ENCODE measurements at regions not wholly inside any gene's neighbourhood (a gene's known extent, or its start where the extent isn't known, plus 50 kb on each side); places are given as distances from the start of the nearest gene placed in this dataset.

DNA sequence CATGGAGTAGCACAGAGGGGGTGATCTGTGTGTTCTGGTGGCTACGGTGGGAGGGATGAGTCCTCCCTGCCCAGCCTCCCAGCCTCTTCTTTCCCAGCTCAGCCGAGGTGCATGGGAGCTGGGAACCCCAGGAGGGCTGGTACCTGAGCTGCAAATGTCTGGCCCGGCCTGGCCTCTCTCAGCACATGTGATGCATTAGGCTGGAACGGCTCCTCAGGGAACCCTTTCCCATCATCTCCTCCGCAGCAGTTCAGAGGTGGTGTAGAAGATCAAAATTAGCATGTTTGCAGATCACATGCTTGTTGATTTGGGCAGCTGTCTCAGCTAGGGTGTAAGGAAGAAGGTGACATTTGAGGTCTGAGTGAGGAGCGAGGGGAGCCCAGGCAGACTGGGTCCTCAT is 126.6 kb downstream of the EMX2 start:
- in situ Hi-C loops (cut with HindIII; ENCODE audit: low sequenced_read_pairs): no loop called here

DNA sequence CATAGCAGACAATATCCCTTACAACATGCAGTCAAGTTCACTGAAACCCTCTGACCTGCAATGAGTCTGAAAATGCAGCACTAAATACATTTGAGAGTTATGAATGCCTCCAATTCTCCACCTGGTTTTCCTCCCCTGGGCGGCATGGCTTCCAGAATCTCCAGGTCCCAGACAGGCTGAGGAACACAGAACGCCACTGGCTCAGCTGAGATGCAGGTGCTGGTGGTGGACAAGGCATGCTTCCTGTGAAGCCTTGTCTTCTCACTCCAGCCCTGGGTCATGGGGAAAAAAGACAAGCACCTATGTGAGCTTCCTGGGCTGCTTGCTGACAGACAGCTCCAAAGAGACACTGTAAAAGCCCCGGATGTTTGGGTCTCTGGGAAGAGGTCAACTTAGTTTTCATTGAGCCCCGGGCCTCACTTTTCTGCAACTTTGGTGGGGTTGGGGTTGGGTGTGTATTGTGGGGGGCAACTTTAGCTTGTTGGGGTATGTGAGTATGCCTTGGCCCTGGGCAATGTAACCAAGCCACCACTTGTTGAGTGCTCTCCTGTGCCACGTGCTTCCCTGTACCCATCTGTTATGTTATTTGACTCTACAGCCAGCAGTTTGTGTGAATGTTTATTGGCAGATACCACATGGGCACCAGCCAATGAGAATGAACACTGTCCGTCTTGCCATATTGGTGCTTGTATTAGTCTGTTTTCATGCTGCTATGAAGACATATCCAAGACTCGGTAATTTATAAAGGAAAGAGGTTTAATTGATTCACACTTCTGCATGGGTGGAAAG is 127.8 kb downstream of the EMX2 start:
- in situ Hi-C loops (cut with HindIII; ENCODE audit: low sequenced_read_pairs): no loop called here

DNA sequence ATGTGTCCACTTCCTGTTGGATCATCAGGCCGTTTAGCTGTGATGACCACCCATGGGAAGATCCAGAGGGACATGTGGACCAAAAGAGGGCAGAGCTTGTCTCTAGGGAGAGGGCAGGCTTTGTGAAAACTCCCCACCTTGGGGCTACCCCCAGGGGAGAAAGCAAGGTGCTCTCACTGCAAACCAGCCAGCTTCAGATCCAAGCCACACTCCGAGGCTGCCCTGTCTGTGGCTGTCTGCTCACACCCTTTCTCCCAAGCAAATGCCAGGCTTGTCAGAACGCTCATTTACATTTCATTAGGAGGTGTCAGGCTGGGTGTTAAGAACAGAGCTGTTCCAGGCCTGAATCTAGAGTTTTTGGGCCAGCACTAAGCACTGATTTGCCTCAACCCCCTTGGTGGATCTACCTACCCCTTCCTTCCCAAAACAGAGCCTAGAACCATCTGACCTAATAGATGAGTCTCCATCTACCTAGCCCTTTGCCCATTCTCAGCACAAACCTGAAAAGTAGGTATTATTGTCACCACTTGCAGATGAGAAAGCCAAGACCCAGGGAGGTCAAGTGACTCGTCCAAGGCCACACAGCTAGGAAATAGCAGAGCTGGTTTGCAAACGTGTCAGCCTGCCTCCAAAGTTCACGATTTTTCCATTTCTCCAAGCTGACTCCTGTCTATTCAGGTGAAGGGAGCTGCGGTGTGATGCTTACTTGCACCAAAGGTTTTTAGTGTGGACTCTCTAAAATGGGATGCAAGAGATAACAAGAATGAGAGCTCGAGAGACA is 130.9 kb downstream of the EMX2 start:
- in situ Hi-C loops (cut with HindIII; ENCODE audit: low sequenced_read_pairs): no loop called here

DNA sequence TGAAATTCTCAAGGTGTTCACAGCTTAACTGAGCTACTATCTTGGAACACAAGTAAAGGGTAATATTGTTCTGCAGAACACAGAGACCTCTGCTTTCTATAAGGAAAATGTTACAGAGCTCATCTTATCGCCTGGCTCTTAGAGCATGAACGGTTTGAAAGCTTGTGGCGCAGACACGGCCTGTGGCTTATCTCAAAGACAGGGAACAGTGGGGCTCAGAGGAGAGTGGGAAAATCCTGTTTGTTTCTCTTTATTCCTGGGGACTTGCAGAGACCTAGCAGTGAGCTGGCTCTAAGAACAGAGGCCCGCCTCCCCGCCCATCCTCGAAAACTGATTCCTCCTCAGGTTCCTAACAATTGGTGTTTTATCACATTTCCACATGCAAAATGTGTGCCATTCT is 131.7 kb downstream of the EMX2 start:
- in situ Hi-C loops (cut with HindIII; ENCODE audit: low sequenced_read_pairs): no loop called here

DNA sequence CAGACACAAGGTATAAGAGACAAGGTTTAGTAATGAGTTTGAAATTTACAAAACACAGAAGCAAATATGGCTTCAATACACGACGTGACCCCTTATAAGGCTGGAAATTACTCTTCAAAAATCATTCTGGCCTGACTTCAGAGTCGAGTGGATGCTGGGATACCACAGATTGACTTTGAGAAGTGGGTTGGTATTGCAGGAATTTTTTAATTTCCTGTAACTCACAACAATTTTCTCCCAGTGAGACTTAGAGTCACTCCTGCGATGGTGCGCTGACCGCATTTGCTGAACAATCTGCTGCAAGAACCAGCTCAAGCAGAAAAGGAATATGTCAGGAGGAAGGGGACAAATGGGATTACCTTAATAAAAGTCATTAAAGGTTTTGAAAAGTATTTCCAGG is 132.1 kb downstream of the EMX2 start:
- in situ Hi-C loops (cut with HindIII; ENCODE audit: low sequenced_read_pairs): no loop called here

DNA sequence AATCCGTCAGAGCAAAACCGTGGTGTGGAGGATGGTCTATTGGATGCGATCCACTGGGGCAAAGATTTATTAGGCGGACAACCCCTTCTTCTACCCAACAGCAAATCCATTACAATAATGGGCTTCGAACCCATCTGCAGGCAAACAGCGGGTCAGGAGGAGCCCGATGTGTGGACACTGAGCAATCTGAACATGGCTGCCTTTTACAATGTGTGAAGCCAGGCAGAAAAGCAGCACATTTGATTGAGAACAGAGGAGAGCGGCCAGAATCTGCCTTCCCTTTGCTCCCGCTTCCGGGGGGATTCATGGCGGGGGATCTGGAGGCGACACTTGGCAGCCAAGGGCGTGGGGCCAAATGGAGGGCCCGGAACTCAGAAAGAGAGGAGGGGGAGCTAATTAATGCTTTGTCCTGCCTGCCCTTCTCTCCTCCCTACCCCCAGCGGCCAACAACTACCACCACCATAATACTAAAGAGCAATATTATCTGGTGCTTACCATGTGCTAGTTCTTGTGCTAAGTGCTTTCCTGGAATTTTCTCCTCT is 133.0 kb downstream of the EMX2 start:
- in situ Hi-C loops (cut with HindIII; ENCODE audit: low sequenced_read_pairs): no loop called here

DNA sequence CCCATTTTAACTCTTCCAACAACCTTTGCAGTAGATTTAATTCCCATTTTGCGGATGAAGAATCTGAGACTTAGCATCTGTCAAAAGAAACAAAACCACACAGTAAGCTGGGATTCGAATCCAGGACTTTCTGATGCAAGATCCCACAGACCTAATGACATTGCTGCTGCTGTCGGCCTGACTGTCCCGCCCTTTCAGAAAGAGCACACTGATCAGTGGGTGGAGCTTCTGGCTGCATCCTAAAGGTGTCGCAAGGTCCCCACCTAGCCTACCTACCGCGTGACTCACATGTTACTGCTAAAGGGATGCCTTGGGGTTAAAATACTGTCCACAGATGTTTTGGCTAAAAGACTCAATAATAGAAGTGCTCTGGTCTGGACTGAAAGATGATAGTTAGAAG is 134.7 kb downstream of the EMX2 start:
- in situ Hi-C loops (cut with HindIII; ENCODE audit: low sequenced_read_pairs): no loop called here

DNA sequence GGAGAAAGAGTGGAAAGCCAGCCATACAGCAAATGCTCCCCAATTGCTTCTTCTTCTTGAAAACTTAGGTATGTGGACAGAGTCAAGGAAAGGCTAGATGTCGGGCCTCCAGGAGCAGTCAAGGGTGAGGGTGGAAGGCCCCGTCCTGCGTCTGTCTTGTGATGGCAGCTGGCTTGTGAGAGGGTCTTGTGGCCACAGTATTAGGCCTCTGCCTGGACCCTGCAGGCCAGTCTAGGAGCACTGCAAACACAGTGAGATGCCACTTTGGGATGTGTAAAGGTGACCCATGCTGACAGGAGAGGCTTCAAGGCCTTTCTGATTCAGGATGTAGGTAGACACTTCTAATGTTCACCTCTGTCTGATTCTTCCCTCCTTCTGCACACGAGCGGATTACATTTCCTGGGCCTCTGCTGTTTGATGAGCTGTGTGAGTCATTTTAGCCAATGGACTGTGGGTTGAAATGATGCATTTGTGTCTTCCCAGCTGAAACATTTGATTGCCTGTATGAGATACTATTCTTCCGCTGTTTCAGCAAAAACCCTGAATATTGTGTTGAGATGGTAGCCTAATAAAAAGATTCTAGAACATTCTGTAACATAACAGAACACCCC is 135.4 kb downstream of the EMX2 start:
- in situ Hi-C loops (cut with HindIII; ENCODE audit: low sequenced_read_pairs): no loop called here

DNA sequence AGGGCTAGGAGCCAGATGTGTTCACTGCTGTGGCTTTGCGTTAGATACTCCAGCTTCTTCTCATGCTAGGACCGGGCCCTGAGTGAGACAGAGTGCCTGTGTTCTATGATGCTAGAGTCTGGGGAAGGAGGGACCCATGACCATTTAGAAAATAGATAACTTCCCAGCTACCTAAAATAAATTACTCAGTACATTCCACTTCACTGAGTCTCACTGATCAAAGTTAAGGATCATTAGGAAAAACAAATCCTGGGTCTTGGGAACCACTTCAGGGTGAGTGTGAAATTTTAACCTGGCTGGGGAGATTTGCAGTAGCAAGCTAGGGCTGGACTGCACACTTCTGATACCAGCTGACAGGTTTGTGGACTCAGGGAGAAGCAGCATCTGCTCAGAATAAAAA is 138.1 kb downstream of the EMX2 start:
- in situ Hi-C loops (cut with HindIII; ENCODE audit: low sequenced_read_pairs): no loop called here

DNA sequence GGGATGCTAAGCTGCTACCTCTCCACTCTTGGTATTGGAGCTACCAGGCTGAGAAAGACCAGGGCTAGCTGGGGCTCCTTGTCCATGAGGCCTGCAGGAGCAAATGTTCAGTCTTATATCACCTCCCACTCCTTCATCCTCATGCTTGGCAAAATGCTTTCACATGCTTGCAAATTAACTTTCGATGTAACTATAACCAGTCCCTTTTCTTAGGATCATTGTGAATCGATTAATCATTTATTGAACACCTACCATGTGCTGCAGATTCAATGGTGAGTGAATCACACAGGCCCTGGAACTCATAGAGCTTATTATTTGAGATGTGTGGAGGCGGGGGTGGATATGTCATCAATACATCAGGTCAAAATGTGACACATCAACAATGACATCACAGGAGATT is 138.6 kb downstream of the EMX2 start:
- in situ Hi-C loops (cut with HindIII; ENCODE audit: low sequenced_read_pairs): no loop called here

DNA sequence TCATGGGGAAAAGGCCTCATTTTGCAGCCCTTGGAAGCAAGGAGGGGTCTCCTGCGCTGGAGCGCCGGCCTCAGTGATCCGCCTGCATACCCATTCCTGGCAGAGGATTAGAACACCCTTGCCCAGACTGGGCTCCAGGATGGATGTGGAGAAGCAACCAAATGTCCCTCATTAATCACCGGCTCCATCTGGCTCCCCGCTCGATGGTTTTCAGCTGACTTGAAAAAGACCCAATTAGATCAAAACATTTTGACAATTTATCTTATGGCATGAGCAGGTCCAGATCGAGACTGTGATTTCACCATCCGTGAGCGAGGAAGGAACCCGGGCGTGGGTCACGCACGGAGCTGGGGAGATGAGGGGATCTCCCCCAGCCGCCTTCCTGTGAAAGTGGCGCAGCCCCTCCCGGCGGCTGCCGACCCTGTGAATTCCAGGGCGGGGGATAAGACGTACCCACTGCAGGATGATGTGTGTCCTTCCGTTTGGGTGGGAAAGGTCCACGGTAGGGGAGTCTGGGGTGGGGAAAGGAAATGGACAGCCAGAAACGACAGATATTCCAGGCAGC is 141.6 kb downstream of the EMX2 start:
- in situ Hi-C loops (cut with HindIII; ENCODE audit: low sequenced_read_pairs): no loop called here

DNA sequence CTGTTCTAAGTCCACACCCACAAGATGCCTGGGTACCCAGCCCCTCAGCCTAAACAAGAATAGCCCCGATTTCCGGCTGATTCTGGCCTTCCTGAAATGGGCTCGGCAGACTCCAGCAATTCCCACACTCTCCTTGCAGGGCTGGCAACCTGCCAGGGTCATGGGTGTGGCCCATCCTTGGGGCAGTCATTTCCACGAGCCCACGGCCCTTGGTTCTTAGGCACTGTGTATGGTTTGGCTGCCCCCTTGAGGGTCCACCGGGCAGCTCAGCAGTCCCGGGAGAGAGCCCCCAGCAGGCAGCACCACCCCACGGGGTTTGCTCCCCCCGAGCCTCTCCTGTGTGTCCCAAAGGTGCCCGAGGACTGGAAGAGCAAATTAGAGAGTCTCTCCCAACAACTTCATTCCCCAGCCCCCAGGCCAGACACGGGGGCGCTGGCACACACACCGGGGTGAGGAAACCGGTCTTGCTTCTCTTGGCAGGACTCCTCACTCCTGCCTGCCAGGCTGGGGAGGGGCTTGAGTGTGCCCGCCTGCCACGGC is 142.2 kb downstream of the EMX2 start:
- in situ Hi-C loops (cut with HindIII; ENCODE audit: low sequenced_read_pairs): no loop called here

DNA sequence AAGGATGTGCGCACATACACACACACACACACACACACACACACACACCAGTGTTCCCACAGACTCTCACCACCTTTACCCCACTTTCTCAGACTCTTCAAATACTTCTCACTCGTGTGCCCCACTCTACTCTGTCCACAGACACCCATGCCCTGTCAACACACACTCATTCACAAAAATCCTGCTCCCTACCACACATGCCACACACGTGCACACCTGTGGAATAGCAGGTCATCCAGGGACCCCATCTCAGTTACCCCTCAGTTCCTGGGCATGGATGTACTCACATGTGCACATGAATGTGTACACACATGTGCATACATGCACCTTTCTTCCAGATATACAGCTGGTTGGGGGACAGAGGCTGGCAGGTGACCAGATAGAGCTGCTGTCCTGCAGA is 142.9 kb downstream of the EMX2 start:
- in situ Hi-C loops (cut with HindIII; ENCODE audit: low sequenced_read_pairs): no loop called here

DNA sequence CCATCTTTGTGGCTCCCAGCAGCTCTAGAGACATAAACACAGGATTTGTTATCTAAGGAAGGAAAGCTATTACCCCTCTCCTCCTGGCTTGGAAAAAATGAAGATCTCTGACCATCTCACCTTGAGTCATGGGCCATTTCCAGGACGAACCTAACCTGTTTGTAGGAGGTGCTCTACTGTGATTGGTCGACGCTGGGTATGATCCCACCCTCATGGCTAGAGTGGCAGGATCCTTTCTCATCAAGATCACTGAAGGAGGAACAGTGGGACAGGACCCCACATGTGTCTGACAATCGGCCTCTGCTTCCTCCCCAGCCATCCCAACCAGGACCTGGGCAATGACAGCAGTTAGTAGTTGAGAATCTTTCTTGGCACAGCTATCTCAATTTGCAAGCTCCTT is 144.1 kb downstream of the EMX2 start:
- in situ Hi-C loops (cut with HindIII; ENCODE audit: low sequenced_read_pairs): no loop called here

DNA sequence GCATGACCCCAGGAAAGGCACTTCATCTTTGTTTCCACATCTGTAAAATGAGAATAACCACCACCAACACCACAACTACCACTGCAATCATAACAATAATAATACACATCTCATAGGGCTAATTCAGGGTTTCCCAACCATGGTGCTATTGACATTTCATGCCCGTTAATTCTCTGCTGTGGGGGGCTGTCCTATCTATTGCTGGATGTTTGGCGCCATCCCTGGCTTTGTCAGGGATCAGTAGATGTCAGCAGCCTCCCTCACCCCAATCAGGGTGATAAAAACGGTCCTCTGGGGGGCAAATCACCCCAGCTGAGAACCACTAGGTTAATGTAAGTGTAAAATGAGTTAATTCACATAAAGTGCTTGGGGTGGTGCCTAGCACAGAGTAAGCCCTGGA is 145.8 kb downstream of the EMX2 start:
- in situ Hi-C loops (cut with HindIII; ENCODE audit: low sequenced_read_pairs): no loop called here

DNA sequence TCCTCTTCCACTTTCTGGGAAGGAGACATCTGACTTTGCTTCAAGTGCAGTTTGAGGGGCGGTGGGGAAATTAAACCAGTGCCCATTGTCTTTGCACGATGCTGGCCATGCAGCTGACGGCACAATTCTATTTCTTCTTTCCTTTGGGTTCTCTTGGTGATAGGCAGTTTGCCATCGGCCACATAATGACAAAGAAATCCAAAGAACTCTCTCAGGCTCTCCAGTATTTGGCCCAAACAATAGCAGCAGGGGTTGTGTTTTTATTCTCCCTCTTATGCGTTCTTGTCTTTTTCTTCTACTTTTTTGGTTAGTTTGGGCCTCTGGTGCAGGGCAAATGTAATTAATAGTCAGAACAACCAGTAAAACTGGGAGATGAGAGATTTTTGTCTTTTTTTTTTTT is 147.0 kb downstream of the EMX2 start:
- in situ Hi-C loops (cut with HindIII; ENCODE audit: low sequenced_read_pairs): no loop called here

DNA sequence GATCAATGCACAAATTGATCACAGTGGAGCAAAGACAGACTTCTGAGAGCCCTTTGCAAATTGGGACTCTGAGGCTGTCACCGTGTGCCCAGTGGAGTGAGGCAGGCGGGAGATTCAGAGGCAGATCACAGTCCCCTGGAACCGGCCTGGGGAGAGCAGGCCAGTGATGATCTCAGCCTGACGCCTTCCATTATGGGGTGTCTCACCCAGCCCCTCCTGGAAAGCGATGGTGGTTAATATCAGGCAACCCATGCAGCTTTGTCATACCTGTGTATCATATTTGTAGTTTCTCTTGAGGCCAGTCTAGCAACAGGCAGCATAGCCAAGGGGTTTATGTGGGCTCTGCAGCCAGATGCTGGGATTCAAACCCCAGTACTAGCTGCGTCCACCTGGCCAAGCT is 147.8 kb downstream of the EMX2 start:
- in situ Hi-C loops (cut with HindIII; ENCODE audit: low sequenced_read_pairs): no loop called here

DNA sequence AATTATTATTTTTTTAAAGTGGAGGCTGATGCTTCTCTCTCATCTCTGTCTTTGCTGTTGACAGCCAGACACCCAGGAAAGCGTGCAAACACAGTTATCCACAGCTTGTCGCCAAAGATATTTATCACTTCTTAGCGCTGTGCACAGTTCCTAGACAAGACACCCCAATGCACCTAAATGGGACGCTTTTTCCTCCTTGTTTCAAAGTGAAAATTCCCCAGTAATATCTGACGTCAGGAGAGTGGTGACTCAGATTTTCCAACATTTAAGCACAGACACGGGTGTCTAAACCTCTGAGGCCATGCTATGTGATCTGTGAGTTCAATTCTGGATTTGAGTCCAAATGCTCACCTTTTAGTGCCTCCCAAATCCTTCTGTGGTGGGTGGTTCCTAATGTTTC is 151.6 kb downstream of the EMX2 start:
- in situ Hi-C loops (cut with HindIII; ENCODE audit: low sequenced_read_pairs): no loop called here

DNA sequence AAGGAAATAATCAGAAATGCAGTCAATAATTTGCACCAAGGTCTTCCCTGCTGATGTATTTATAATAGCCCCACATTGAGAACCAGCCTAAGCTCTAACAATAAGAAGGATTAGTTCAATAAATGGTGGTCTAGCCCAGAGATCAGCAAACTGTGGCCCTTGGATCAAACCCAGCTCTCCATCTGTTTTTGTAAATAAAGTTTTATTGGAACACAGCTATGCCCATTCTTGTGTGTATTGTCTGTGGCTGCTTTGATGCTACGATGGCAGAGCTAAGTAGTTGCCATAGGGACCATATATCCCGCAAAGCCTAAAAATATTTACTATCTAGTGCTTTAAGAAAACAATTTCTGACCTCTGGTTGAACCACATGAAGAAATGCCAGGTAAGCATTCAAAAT is 154.9 kb downstream of the EMX2 start:
- in situ Hi-C loops (cut with HindIII; ENCODE audit: low sequenced_read_pairs): no loop called here

DNA sequence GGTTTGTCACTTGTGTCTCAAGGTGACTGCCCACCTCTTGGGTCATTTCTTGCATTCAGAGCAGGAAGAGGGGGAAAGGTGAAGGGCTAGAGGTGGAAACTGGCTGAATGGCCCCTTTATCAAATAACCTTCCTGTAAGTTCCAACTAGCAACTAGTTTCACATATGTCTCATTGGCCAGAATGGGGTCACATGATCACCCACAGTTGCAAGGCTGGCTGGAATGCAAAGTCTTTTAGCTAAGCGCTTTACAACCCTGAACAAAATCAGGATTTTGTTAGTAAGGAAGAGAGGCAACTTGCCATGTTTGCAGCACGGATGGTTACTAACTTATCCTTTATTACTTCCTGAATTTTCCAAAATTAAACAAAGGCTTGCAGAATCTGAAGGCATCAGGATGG is 156.3 kb downstream of the EMX2 start:
- in situ Hi-C loops (cut with HindIII; ENCODE audit: low sequenced_read_pairs): no loop called here

DNA sequence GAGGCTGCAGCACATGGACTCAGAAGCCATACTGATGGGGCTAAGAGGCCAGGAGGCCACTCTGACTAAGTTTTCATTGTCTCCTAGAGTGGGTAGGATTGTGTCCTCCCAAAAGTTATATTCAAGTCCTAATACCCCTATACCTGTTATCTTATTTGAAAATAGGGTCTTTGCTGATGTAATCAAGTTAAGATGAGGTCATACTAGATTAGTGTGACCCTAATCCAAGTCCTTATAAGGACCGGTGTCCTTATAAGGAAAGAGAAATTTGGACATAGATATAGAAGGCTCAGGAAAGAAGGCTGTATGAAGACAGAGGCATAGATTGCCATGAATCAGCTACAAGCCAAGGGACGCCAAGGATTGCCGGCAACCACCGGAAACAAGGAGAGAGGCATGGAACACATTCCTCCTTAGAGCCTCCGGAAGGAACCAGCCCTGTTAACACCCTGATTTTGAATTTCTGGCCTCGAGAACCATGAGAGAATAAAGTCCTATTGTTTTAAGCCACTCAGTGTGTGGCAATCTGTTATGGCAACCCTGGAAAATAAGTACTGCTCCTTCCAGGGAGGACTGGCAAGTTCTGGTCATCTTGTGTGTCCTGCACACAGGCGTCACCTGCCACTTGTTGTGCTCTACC is 157.0 kb downstream of the EMX2 start:
- in situ Hi-C loops (cut with HindIII; ENCODE audit: low sequenced_read_pairs): no loop called here

Data from endothelial cell of hepatic sinusoid (primary cell).